K562 (cell line): ENCODE measurements at regions not wholly inside any gene's neighbourhood (a gene's known extent, or its start where the extent isn't known, plus 50 kb on each side); places are given as distances from the start of the nearest gene placed in this dataset.

Experiments used
- ATAC-seq: fragments of 200-7000 bp; cut with Tn5 transposase; 3 replicates; pipeline ENCODE4 v1.9.1; 2020; ENCODE audit warnings: moderate library complexity
- BruUV-seq: library from RNA; stranded (reverse); fragments of 400-500 nt; replicated peaks from 2 replicates; lab custom pipeline; 2021; lab: Mats Ljungman, UMichigan
- CTCF ChIA-PET: fragments of 300-600 bp; formaldehyde crosslinking; extraction: SDS; loops from one replicate; lab custom pipeline; 2021; ENCODE audit warnings: low intra/inter-chr PET ratio; lab: Yijun Ruan, JAX
- POLR2A ChIA-PET: fragments of 300-600, 350-650 bp; sonication (Branson Sonifier 250); formaldehyde crosslinking; extraction: SDS; loops from one replicate; lab custom pipeline; 2021; ENCODE audit warnings: antibody characterized with exemption, inconsistent platforms; lab: Yijun Ruan, JAX
- DNase-seq, 4 experiments: peaks; one replicate each; pipeline versions ENCODE4 v3.0.0 to v3.0.0-alpha.2; 2011 to 2018; ENCODE audit warnings: low spot score in 3 of 4, mixed read lengths in 3 of 4; ENCODE audit errors: extremely low read depth in 1 of 4
- FAIRE-seq: peaks from 2 replicates; lab custom pipeline; 2011; peaks lifted over from hg19 to GRCh38; lab: Jason Lieb, UNC
- H2AFZ ChIP-seq: 2 replicates; pipeline ENCODE4 v1.6.0; 2011; ENCODE audit warnings: low read depth, low read length, control low read depth, inconsistent platforms
- H3K27ac ChIP-seq: fragments of 200-600 bp; 3 replicates; pipeline ENCODE4 v1.8.0; 2011; ENCODE audit warnings: low read depth, mild to moderate bottlenecking, control low read depth, inconsistent platforms, low read length, moderate library complexity, mixed read lengths; ENCODE audit errors: extremely low read depth
- H3K27me3 ChIP-seq, 2 experiments: fragments of 300-600 bp in 1 of 2; 2 replicates in 1 of 2; 3 replicates in 1 of 2; pipeline versions ENCODE4 v1.6.0 to v1.8.0; 2011; ENCODE audit warnings: inconsistent platforms in 2 of 2, low read length in 2 of 2, mild to moderate bottlenecking in 1 of 2, mixed read lengths in 1 of 2, moderate library complexity in 1 of 2; ENCODE audit not compliant: control insufficient read depth in 2 of 2, insufficient read depth in 2 of 2
- H3K36me3 ChIP-seq: fragments of 300-600 bp; 3 replicates; pipeline ENCODE4 v1.8.0; 2011; ENCODE audit warnings: mild to moderate bottlenecking, low read length, inconsistent platforms; ENCODE audit not compliant: control insufficient read depth, insufficient read depth
- H3K4me1 ChIP-seq, 2 experiments: fragments of 200-600 bp in 1 of 2; replicated peaks in 1 of 2; 2 replicates in 1 of 2; 3 replicates in 1 of 2; pipeline versions ENCODE4 v1.5.1 to v1.8.0; 2011; ENCODE audit warnings: inconsistent platforms in 2 of 2, low read length in 2 of 2, mild to moderate bottlenecking in 1 of 2, mixed read lengths in 1 of 2, moderate library complexity in 1 of 2; ENCODE audit not compliant: control insufficient read depth in 2 of 2, insufficient read depth in 2 of 2
- H3K4me2 ChIP-seq: 2 replicates; pipeline ENCODE4 v1.6.1; 2011; ENCODE audit warnings: low read length, control low read depth, inconsistent platforms, mixed read lengths; ENCODE audit not compliant: insufficient read depth
- H3K4me3 ChIP-seq: fragments of 200-600 bp; sonication (generic), shearing (Covaris generic); 2 replicates; pipeline ENCODE4 v1.5.1; 2016; ENCODE audit warnings: control low read depth, inconsistent platforms
- H3K79me2 ChIP-seq: fragments of 200-600 bp; 3 replicates; pipeline ENCODE4 v1.8.0; 2011; ENCODE audit warnings: low read length, inconsistent platforms; ENCODE audit not compliant: control insufficient read depth, insufficient read depth
- H3K9ac ChIP-seq, 2 experiments: 2 replicates each; pipeline versions ENCODE4 v1.6.0 to v1.6.1; 2011; ENCODE audit warnings: low read depth in 2 of 2, low read length in 2 of 2, control low read depth in 1 of 2, inconsistent platforms in 1 of 2, mild to moderate bottlenecking in 1 of 2, mixed read lengths in 1 of 2; ENCODE audit not compliant: insufficient read depth in 1 of 2
- H3K9me1 ChIP-seq: one replicate; pipeline ENCODE4 v1.6.0; 2011; ENCODE audit warnings: inconsistent platforms, mild to moderate bottlenecking, low read length, moderate library complexity; ENCODE audit not compliant: control insufficient read depth, insufficient read depth
- H3K9me3 ChIP-seq: replicated peaks from 2 replicates; pipeline ENCODE4 v1.5.1; 2011; ENCODE audit warnings: low read depth, low read length, inconsistent platforms; ENCODE audit not compliant: control insufficient read depth, insufficient read depth
- H4K20me1 ChIP-seq: replicated peaks from 2 replicates; pipeline ENCODE4 v1.6.1; 2011; ENCODE audit warnings: low read length, inconsistent platforms, mixed read lengths; ENCODE audit not compliant: control insufficient read depth, insufficient read depth
- CEBPB ChIP-seq: fragments of 450-650 bp; IDR thresholded peaks from 2 replicates; pipeline ENCODE4 v1.6.1; 2016; ENCODE audit warnings: missing genetic modification characterization, missing compliant biosample characterization
- CREB1 ChIP-seq, 2 experiments: sonication (generic) in 1 of 2; formaldehyde crosslinking in 1 of 2; IDR thresholded peaks; 2 replicates each; pipeline versions ENCODE4 v1.6.1 to v1.8.0; 2012 to 2022; ENCODE audit warnings: inconsistent platforms in 1 of 2, mild to moderate bottlenecking in 1 of 2, missing genetic modification reagents in 1 of 2, moderate library complexity in 1 of 2
- CSDE1 ChIP-seq, 2 experiments: fragments of 450-650 bp; IDR thresholded peaks; 2 replicates each; pipeline ENCODE4 v1.6.1; 2016; ENCODE audit warnings: mild to moderate bottlenecking in 1 of 2
- E4F1 ChIP-seq: fragments of 250-450 bp; sonication (Bioruptor Pico); IDR thresholded peaks from 2 replicates; pipeline ENCODE4 v1.5.0; 2021; ENCODE audit warnings: mild to moderate bottlenecking, borderline replicate concordance
- ETS2 ChIP-seq: IDR thresholded peaks from 2 replicates; pipeline ENCODE4 v1.6.1; 2016; ENCODE audit warnings: borderline replicate concordance, missing genetic modification characterization, mild to moderate bottlenecking, moderate library complexity, missing compliant biosample characterization; ENCODE audit not compliant: poor library complexity, severe bottlenecking
- GATAD2A ChIP-seq: fragments of 450-650 bp; IDR thresholded peaks from 2 replicates; pipeline ENCODE4 v1.6.1; 2017
- HEY1 ChIP-seq: fragments of 250-450 bp; sonication (Bioruptor Pico); IDR thresholded peaks from 2 replicates; pipeline ENCODE4 v1.5.0; 2020; ENCODE audit warnings: mild to moderate bottlenecking, moderate library complexity, borderline replicate concordance
- HNRNPH1 ChIP-seq: fragments of 200-400 bp; formaldehyde crosslinking; optimal IDR thresholded peaks from 2 replicates; pipeline ENCODE3; 2017; ENCODE audit warnings: low read depth, mild to moderate bottlenecking, low read length, moderate library complexity
- HOXB6 ChIP-seq: fragments of 250-450 bp; sonication (Bioruptor Pico); IDR thresholded peaks from 2 replicates; pipeline ENCODE4 v1.5.1; 2022; ENCODE audit warnings: mild to moderate bottlenecking, borderline replicate concordance
- MAFG ChIP-seq: fragments of 450-650 bp; conservative IDR thresholded peaks from 2 replicates; pipeline ENCODE4 v1.6.1; 2016; ENCODE audit warnings: missing genetic modification characterization, missing compliant biosample characterization
- MIER1 ChIP-seq: fragments of 450-650 bp; IDR thresholded peaks from 2 replicates; pipeline ENCODE4 v1.6.1; 2016; ENCODE audit warnings: antibody characterized with exemption, mild to moderate bottlenecking, low read depth
- NFATC3 ChIP-seq: fragments of 450-650 bp; IDR thresholded peaks from 2 replicates; pipeline ENCODE4 v1.6.1; 2017; ENCODE audit warnings: mild to moderate bottlenecking
- POLR2G ChIP-seq: fragments of 200-400 bp; formaldehyde crosslinking; IDR thresholded peaks from 2 replicates; pipeline ENCODE4 v1.6.1; 2017; ENCODE audit warnings: low read depth, mild to moderate bottlenecking, antibody characterized with exemption, low read length, moderate library complexity
- RBM15 ChIP-seq: fragments of 200-400 bp; formaldehyde crosslinking; IDR thresholded peaks from 2 replicates; pipeline ENCODE4 v1.6.1; 2018; ENCODE audit warnings: mild to moderate bottlenecking, low read length, moderate library complexity; ENCODE audit not compliant: insufficient read depth
- SMARCB1 ChIP-seq: IDR thresholded peaks from 2 replicates; pipeline ENCODE4 v1.6.1; 2011; ENCODE audit warnings: improper control_type of control experiment, low read depth; ENCODE audit not compliant: insufficient read length
- ZHX1 ChIP-seq: fragments of 150-350 bp; conservative IDR thresholded peaks from 2 replicates; pipeline ENCODE4 v1.6.1; 2014; ENCODE audit warnings: low read length
- ZNF224 ChIP-seq: sonication (generic); formaldehyde crosslinking; IDR thresholded peaks from 2 replicates; pipeline ENCODE4 v1.8.0; 2022; ENCODE audit warnings: mild to moderate bottlenecking, missing genetic modification reagents
- ZNF232 ChIP-seq: sonication (generic); formaldehyde crosslinking; IDR thresholded peaks from 2 replicates; pipeline ENCODE4 v1.8.0; 2022; ENCODE audit warnings: mild to moderate bottlenecking, missing genetic modification reagents
- ZNF512 ChIP-seq: IDR thresholded peaks from 2 replicates; pipeline ENCODE4 v1.6.1; 2016; ENCODE audit warnings: missing genetic modification characterization, missing compliant biosample characterization
- WGBS: fragments of 100-300 bp; shearing (Covaris generic); methylation state at CpG from one replicate; pipeline ENCODE4 v1.1.6; 2016; ENCODE audit warnings: low coverage, mixed read lengths; ENCODE audit not compliant: insufficient coverage; ENCODE audit errors: missing lambda C conversion rate; 5-methylcytosine and 5-hydroxymethylcytosine counted together
- in situ Hi-C: fragments of 300-500 bp; cut with MboI; formaldehyde crosslinking; loops from 4 replicates; pipeline ENCODE4 v1.15.0; 2018; ENCODE audit warnings: inconsistent platforms, mixed read lengths
- intact Hi-C: fragments of 100-400 bp; cut with micrococcal nuclease; formaldehyde crosslinking; loops from 2 replicates; pipeline ENCODE4 v1.14.2; 2022

DNA sequence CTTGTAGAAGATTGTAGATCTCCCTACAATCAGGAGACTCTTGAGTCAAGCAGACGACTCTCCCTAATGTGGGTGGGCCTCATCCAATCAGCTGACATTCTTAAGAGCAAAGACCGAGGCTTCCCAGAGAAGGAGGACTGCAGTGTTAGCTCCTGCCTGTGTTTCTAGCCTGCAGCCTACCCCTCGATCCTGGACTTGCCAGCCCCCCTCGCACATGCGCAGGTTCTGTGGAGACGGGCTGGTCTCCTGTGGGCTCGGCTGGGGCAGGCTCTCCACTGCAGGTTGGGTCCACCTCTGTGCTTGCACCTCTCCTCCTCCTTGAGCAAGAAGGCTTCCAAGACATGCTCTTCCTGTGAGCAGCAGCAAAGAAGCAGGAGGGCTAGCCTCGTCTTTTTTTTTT is 185.2 kb upstream of the SOX1 start:
- Histone ChIP-seq H3K4me1 (no peaks in the 10 kb centered on the region), H3K4me3 (no peak overlapping the region), H3K9ac (no peak overlapping the region), H3K79me2 (no peaks in the 10 kb centered on the region), H3K27ac (no peak overlapping the region), H3K4me2 (no peak overlapping the region), H3K9me1 (no peaks in the 10 kb centered on the region), H3K36me3 (no peaks in the 10 kb centered on the region), H2AFZ (no peak overlapping the region), H3K9me3 (no peaks in the 10 kb centered on the region), H3K27me3 (no peaks in the 10 kb centered on the region; a peak in 1 of 5 replicates), H4K20me1 (no peaks in the 10 kb centered on the region)
- in situ Hi-C loops: no loop called here
- CTCF ChIA-PET: no interaction called here
- ATAC-seq (no peak), DNase-seq (no peak), FAIRE-seq (no peak)
- BruUV-seq: no TSS peak
- POLR2A ChIA-PET: no interaction called here
- intact Hi-C loops: no loop called here
- WGBS: 2% methylated on average over 6 of the region's 8 CpGs
- TF ChIP-seq MAFG: no peak
- no peak for TF ChIP-seq CEBPB
- no peak for TF ChIP-seq NFATC3
- no peak for TF ChIP-seq MIER1
- no peak for TF ChIP-seq ZHX1
- no peak for TF ChIP-seq ZNF224 (CRISPR knock-in tag)
- TF ChIP-seq HEY1 (CRISPR knock-in tag): no peak
- no peak for TF ChIP-seq ZNF512 (tag)
- no peak for TF ChIP-seq SMARCB1
- no peak for TF ChIP-seq ZNF232 (CRISPR knock-in tag)
- TF ChIP-seq HOXB6: no peak
- no peak for TF ChIP-seq RBM15
- TF ChIP-seq POLR2G: no peak
- TF ChIP-seq GATAD2A: no peak
- TF ChIP-seq CSDE1 (IDR thresholded peaks at IDR 0.05): no peak
- no peak for TF ChIP-seq E4F1 (CRISPR knock-in tag)
- no peak for TF ChIP-seq CREB1 (IDR thresholded peaks at IDR 0.05)
- TF ChIP-seq CREB1 (CRISPR knock-in tag; IDR thresholded peaks at IDR 0.05): no peak
- no peak for TF ChIP-seq ETS2 (tag)
- no peak for TF ChIP-seq HNRNPH1
